H9 (cell line): ENCODE measurements at regions not wholly inside any gene's neighbourhood (a gene's known extent, or its start where the extent isn't known, plus 50 kb on each side); places are given as distances from the start of the nearest gene placed in this dataset.

ENCODE experiments used
- DNase-seq: peaks from one replicate; pipeline ENCODE4 v3.0.0-alpha.2; 2017
- H2AFZ ChIP-seq: one replicate; pipeline ENCODE4 v1.6.1; 2013; ENCODE audit warnings: mild to moderate bottlenecking, low read length, control low read depth, moderate library complexity
- H2AK5ac ChIP-seq: 2 replicates; pipeline ENCODE4 v1.6.1; 2013; ENCODE audit warnings: low read length, control low read depth, mixed read lengths; ENCODE audit not compliant: insufficient read length
- H2BK120ac ChIP-seq: one replicate; pipeline ENCODE4 v1.6.1; 2013; ENCODE audit warnings: low read depth, mild to moderate bottlenecking, low read length, control low read depth, inconsistent platforms; ENCODE audit not compliant: poor library complexity, severe bottlenecking
- H2BK12ac ChIP-seq: 2 replicates; pipeline ENCODE4 v1.6.1; 2013; ENCODE audit warnings: low read length, control low read depth, mixed read lengths, low read depth; ENCODE audit not compliant: insufficient read length
- H2BK15ac ChIP-seq: 2 replicates; pipeline ENCODE4 v1.6.1; 2013; ENCODE audit warnings: low read depth, low read length, control low read depth
- H2BK20ac ChIP-seq: one replicate; pipeline ENCODE4 v1.6.1; 2013; ENCODE audit warnings: low read depth, mild to moderate bottlenecking, low read length, control low read depth, inconsistent platforms; ENCODE audit not compliant: poor library complexity, severe bottlenecking
- H2BK5ac ChIP-seq: 2 replicates; pipeline ENCODE4 v1.6.1; 2013; ENCODE audit warnings: low read length, control low read depth, mixed read lengths; ENCODE audit not compliant: insufficient read length
- H3K14ac ChIP-seq: 2 replicates; pipeline ENCODE4 v1.6.1; 2013; ENCODE audit warnings: low read length, control low read depth; ENCODE audit not compliant: insufficient read depth
- H3K18ac ChIP-seq: 2 replicates; pipeline ENCODE4 v1.6.1; 2013; ENCODE audit warnings: low read depth, mild to moderate bottlenecking, mixed read lengths, low read length, control low read depth; ENCODE audit not compliant: insufficient read length
- H3K23ac ChIP-seq: 2 replicates; pipeline ENCODE4 v1.6.1; 2013; ENCODE audit warnings: low read length, control low read depth, mixed read lengths, low read depth; ENCODE audit not compliant: insufficient read length
- H3K23me2 ChIP-seq: 2 replicates; pipeline ENCODE4 v1.6.1; 2013; ENCODE audit warnings: low read depth, mild to moderate bottlenecking, mixed read lengths, low read length, control low read depth; ENCODE audit not compliant: insufficient read length, poor library complexity, severe bottlenecking
- H3K27ac ChIP-seq: 2 replicates; pipeline ENCODE4 v1.5.1; 2013; ENCODE audit warnings: low read length, control low read depth, mixed read lengths, low read depth; ENCODE audit not compliant: insufficient read length
- H3K27me3 ChIP-seq: 2 replicates; pipeline ENCODE4 v1.6.1; 2013; ENCODE audit warnings: low read length, control low read depth, inconsistent platforms; ENCODE audit not compliant: insufficient read depth
- H3K4ac ChIP-seq: 2 replicates; pipeline ENCODE4 v1.6.1; 2013; ENCODE audit warnings: low read depth, mild to moderate bottlenecking, control low read depth, inconsistent platforms, low read length, moderate library complexity
- H3K4me1 ChIP-seq: 2 replicates; pipeline ENCODE4 v1.6.1; 2013; ENCODE audit warnings: low read length, control low read depth, inconsistent platforms; ENCODE audit not compliant: insufficient read depth
- H3K4me2 ChIP-seq: 2 replicates; pipeline ENCODE4 v1.6.1; 2013; ENCODE audit warnings: low read length, control low read depth, mixed read lengths; ENCODE audit not compliant: insufficient read length, insufficient read depth
- H3K56ac ChIP-seq: 2 replicates; pipeline ENCODE4 v1.6.1; 2013; ENCODE audit warnings: low read depth, mild to moderate bottlenecking, mixed read lengths, low read length, control low read depth; ENCODE audit not compliant: insufficient read length
- H3K79me1 ChIP-seq: 2 replicates; pipeline ENCODE4 v1.6.1; 2013; ENCODE audit warnings: low read depth, mild to moderate bottlenecking, moderate library complexity, low read length, control low read depth, inconsistent platforms; ENCODE audit not compliant: insufficient read depth, poor library complexity, severe bottlenecking
- H3K79me2 ChIP-seq: 2 replicates; pipeline ENCODE4 v1.6.1; 2013; ENCODE audit warnings: low read length, control low read depth, inconsistent platforms; ENCODE audit not compliant: insufficient read depth
- H3K9ac ChIP-seq: 2 replicates; pipeline ENCODE4 v1.6.1; 2013; ENCODE audit warnings: low read length, control low read depth, mixed read lengths; ENCODE audit not compliant: insufficient read length; ENCODE audit errors: extremely low read depth
- H3K9me3 ChIP-seq: one replicate; pipeline ENCODE4 v1.6.1; 2013; ENCODE audit warnings: low read depth, low read length, inconsistent platforms; ENCODE audit not compliant: control insufficient read depth
- H3T11ph ChIP-seq: one replicate; pipeline ENCODE4 v1.6.1; 2013; ENCODE audit warnings: mild to moderate bottlenecking, low read length, control low read depth, inconsistent platforms
- H4K20me1 ChIP-seq: one replicate; pipeline ENCODE4 v1.6.1; 2013; ENCODE audit not compliant: control insufficient read depth, insufficient read length, insufficient read depth
- H4K5ac ChIP-seq: 2 replicates; pipeline ENCODE4 v1.6.1; 2013; ENCODE audit warnings: low read depth, mild to moderate bottlenecking, mixed read lengths, low read length, control low read depth; ENCODE audit not compliant: insufficient read length
- H4K8ac ChIP-seq: replicated peaks from 2 replicates; pipeline ENCODE4 v1.6.1; 2013; ENCODE audit warnings: low read length, control low read depth, mixed read lengths, low read depth; ENCODE audit not compliant: insufficient read length
- H4K91ac ChIP-seq: 2 replicates; pipeline ENCODE4 v1.6.1; 2013; ENCODE audit warnings: low read depth, mild to moderate bottlenecking, moderate library complexity, mixed read lengths, low read length, control low read depth; ENCODE audit not compliant: insufficient read length
- H3K27ac Mint-ChIP-seq, 3 experiments: 2 replicates in 2 of 3; 3 replicates in 1 of 3; pipeline ENCODE4 v1.8.0; 2020 to 2021; ENCODE audit warnings: mixed read lengths in 3 of 3, mild to moderate bottlenecking in 1 of 3, moderate library complexity in 1 of 3
- H3K27me3 Mint-ChIP-seq: 2 replicates; pipeline ENCODE4 v1.8.0; 2021; ENCODE audit warnings: low read depth, mild to moderate bottlenecking, moderate library complexity, mixed read lengths
- H3K36me3 Mint-ChIP-seq, 3 experiments: 2 replicates in 2 of 3; 3 replicates in 1 of 3; pipeline ENCODE4 v1.8.0; 2020 to 2021; ENCODE audit warnings: low read depth in 3 of 3, mixed read lengths in 3 of 3; ENCODE audit not compliant: insufficient read depth in 1 of 3
- H3K4me1 Mint-ChIP-seq, 2 experiments: 2 replicates each; pipeline ENCODE4 v1.8.0; 2020; ENCODE audit warnings: mixed read lengths in 2 of 2
- H3K4me3 Mint-ChIP-seq, 2 experiments: 2 replicates in 1 of 2; 3 replicates in 1 of 2; pipeline ENCODE4 v1.8.0; 2020 to 2021; ENCODE audit warnings: mild to moderate bottlenecking in 2 of 2, mixed read lengths in 2 of 2, moderate library complexity in 1 of 2
- H3K9me3 Mint-ChIP-seq, 2 experiments: 2 replicates in 1 of 2; 3 replicates in 1 of 2; pipeline ENCODE4 v1.8.0; 2020; ENCODE audit warnings: mild to moderate bottlenecking in 2 of 2, mixed read lengths in 2 of 2, moderate library complexity in 1 of 2
- WGBS: extraction: QIAGEN DNeasy Blood & Tissue Kit; methylation state at CpG from one replicate; pipeline ENCODE4 v1.1.7; 2013; ENCODE audit warnings: missing lambda C conversion rate, low lambda C conversion rate, mixed read lengths; ENCODE audit not compliant: insufficient read length; ENCODE audit errors: extremely low coverage; 5-methylcytosine and 5-hydroxymethylcytosine counted together
- TF ChIP-seq, protein P1 (sequence below): fragments of 200-600 bp; sonication (generic); conservative IDR thresholded peaks from 3 replicates; pipeline ENCODE4 v1.8.0; 2021; ENCODE audit warnings: antibody characterized with exemption, mild to moderate bottlenecking

DNA sequence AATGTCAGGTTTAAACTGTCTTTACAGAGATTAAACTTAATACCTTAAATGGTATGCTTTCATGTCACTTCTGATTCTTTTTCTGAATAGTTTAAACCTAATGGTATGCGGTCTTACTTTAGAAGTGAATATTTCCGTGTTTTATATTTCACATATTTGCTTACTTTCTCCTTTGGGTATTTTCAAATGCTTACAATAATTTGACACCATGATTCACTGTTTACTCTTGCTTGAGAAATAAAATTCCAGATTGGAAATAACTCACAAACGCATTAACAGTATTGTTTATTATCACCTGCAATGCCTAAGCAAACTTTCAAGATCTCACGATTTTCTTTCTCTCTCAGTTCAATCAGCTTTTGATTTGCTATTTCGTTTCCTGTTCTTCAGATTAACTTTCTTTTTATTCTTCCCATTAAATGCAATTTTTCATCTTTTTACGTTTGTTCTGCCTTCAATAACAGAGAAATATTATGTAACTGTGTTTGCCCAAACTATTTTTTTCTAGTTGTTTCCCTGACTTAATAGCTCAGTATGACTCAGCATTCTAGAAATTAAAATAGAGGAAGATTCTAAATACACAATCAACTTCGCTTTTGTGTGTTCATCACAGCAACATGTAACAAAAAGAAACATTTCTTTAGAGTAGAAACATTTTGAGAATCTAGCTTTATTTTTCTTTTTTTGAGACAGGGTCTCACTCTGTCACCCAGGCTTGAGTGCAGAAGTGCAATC, 955.5 kb upstream of the PRKX start:
- Histone ChIP-seq H3T11ph (no peak overlapping the region), H3K9me3 (no peaks in the 10 kb centered on the region), H3K27ac (no peak overlapping the region), H4K8ac (no peak overlapping the region), H3K4me1 (peaks cover 3% of the 10 kb centered on the region; the same call in 1 of the 2 replicates), H3K79me1 (no peaks in the 10 kb centered on the region), H3K56ac (no peak overlapping the region), H4K91ac (no peak overlapping the region), H3K23ac (no peak overlapping the region), H2BK20ac (no peak overlapping the region), H2BK15ac (no peak overlapping the region), H4K20me1 (no peaks in the 10 kb centered on the region), H3K79me2 (no peaks in the 10 kb centered on the region), H2BK12ac (no peak overlapping the region), H2BK5ac (no peak overlapping the region), H3K18ac (no peak overlapping the region), H2BK120ac (no peak overlapping the region), H3K14ac (no peak overlapping the region), H3K9ac (no peak overlapping the region), H2AK5ac (no peak overlapping the region), H3K4ac (no peak overlapping the region), H3K27me3 (no peaks in the 10 kb centered on the region), H3K23me2 (no peaks in the 10 kb centered on the region), H4K5ac (no peak overlapping the region), H2AFZ (no peak overlapping the region), H3K4me2 (no peak overlapping the region)
- DNase-seq = no peak
- no peaks in the 10 kb centered on the region; the same call in 1 of the 2 replicates for H3K27me3 Mint-ChIP-seq
- peaks cover 16 to 18% of the 10 kb centered on the region in 2 experiments; a peak in 4 of 5 replicates for H3K9me3 Mint-ChIP-seq
- peaks cover 6 to 24% (median 10%) of the 10 kb centered on the region in 3 experiments; a peak in 6 of 7 replicates for H3K36me3 Mint-ChIP-seq
- TF ChIP-seq, protein P1, sequence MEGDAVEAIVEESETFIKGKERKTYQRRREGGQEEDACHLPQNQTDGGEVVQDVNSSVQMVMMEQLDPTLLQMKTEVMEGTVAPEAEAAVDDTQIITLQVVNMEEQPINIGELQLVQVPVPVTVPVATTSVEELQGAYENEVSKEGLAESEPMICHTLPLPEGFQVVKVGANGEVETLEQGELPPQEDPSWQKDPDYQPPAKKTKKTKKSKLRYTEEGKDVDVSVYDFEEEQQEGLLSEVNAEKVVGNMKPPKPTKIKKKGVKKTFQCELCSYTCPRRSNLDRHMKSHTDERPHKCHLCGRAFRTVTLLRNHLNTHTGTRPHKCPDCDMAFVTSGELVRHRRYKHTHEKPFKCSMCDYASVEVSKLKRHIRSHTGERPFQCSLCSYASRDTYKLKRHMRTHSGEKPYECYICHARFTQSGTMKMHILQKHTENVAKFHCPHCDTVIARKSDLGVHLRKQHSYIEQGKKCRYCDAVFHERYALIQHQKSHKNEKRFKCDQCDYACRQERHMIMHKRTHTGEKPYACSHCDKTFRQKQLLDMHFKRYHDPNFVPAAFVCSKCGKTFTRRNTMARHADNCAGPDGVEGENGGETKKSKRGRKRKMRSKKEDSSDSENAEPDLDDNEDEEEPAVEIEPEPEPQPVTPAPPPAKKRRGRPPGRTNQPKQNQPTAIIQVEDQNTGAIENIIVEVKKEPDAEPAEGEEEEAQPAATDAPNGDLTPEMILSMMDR = no peak
- peak overlapping the region in 2 of 3 experiments; percentile 38 to 74; a peak in 2 of 7 replicates for H3K27ac Mint-ChIP-seq
- peaks cover 16 to 36% of the 10 kb centered on the region in 2 experiments for H3K4me1 Mint-ChIP-seq
- no CpG with 5 or more reads among the region's 7 CpGs for WGBS
- H3K4me3 Mint-ChIP-seq = no peak overlapping the region
